ENCODE measurements at regions not wholly inside any gene's neighbourhood (a gene's known extent, or its start where the extent isn't known, plus 50 kb on each side); places are given as distances from the start of the nearest gene placed in this dataset.

DNA sequence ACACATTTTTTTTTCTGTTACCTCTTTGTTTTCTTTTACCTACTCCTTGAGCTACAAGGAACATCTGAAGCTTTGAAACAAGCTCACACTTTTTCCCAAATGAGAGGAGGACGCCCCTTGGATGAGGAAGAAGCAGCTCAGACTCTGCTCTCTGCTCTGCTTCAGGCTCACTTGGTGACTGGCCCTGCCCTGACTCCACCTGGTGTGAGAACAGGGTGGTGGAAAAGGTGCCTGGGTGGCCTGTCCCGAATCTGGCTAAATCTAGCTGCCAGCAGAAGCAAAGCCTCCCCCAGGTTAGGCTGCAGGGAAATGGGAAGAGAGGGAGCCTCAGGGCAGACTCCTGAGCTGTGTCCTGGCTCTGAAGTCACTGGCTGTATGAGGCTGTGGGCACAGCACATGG is 68.0 kb upstream of the CEACAM8 start:
- DNase-seq (ENCODE audit: low spot score) = no peak

DNA sequence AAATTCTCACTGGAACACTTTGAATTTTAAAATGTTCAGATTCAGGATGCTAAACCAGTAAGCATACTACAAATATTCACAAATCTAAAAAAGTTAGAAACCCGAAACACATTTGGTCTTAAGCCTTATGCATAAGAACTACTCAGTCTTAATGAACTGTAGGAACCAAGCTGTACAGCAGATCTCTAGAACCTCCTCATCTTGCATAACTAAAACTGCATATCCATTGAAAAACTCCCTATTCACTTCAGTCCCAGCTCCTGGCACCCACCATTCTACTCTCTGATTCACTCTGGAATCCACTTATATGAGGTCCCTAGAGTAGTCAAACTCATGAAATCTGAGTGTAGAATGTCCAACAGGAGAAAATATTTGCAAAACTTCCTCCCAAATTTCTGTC is 65.6 kb upstream of the CEACAM8 start:
- DNase-seq (ENCODE audit: low spot score) = no peak

DNA sequence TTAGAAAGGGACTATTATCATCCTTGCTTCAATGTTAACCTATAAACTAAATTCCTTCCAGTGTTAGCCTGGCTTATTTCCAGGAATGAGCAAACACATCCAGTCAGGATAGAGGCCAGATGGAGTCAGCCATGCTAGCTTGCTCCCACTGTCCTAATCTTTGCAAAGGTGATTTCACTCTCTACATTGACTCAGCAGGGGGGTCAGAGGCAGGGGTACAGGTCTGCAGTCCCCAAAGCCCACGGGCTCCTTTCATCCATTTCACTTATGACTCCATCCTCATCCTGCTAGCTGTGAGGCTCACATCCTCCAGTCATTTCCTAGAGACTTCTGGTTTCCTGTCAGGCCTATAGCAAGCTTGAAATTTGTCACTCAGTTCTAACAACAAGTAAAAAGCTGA is 63.4 kb upstream of the CEACAM8 start:
- DNase-seq (ENCODE audit: low spot score) = no peak

DNA sequence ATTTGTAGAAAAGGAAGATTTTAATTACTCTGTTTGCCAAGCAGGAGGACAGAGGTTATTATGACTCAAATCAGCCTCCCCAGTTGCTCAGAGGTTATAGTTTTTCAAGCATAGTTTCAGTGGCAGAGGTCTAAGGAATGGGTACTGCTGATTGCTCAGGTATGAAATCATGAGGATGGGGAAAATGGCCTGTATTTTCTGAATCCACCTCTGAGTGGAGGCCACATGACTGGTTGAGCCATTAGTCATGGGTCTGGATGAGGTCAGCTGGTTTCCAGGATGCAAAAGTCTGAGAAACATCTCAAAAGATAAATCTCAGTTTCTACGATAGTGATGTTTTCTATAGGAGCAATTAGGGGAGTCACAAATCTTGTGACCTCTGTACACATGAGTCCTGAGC is 62.8 kb upstream of the CEACAM8 start:
- DNase-seq (ENCODE audit: low spot score) = no peak

GRCh38 chr19:42655748-42656147 is 61.0 kb upstream of the CEACAM8 start:
- DNase-seq (ENCODE audit: low spot score) = peak; percentile 29

- no peak for DNase-seq (ENCODE audit: low spot score)
These were observed 59.1 kb upstream of the CEACAM8 start for GRCh38 chr19:42653841-42654240.

DNA sequence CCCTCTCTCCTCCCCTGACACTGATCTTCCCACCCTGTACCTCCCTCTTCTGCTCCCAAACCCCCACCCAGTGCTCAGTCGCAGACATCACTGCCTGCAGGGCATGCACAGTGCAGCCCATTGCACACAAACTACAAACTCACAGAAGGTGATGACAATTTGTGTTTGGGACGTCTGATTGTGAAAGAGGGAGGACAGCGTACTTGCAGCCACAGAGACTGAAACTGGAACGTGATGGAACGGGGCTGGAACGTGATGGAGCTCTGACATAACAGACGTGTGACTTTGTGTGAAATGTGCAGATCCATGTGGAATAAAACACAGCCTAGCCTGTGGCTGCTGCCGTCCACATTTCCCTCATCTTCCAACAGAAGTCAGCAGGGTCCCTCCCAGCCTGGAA is 57.3 kb upstream of the CEACAM8 start:
- no peak for DNase-seq (ENCODE audit: low spot score)
